ENCODE measurements at regions not wholly inside any gene's neighbourhood (a gene's known extent, or its start where the extent isn't known, plus 50 kb on each side); places are given as distances from the start of the nearest gene placed in this dataset.

- H3K36me3 ChIP-seq (ENCODE audit: control insufficient read depth in 2 of 2, extremely low read depth in 1 of 2, insufficient read depth in 2 of 2, low read length in 2 of 2) = no peaks in the 10 kb centered on the region
- H3K9ac ChIP-seq (ENCODE audit: control insufficient read depth, extremely low read depth, insufficient read depth, low read length) = no peak overlapping the region
- no peaks in the 10 kb centered on the region for H3K9me1 ChIP-seq (ENCODE audit: control insufficient read depth, extremely low read depth, insufficient read depth, low read length)
- DNase-seq (ENCODE audit: low read depth, low spot score) (no peak), FAIRE-seq (no peak)
- peak overlapping the region; percentile 16 for H3K4me2 ChIP-seq (ENCODE audit: control insufficient read depth, extremely low read depth, insufficient read depth, low read depth, low read length)
- no peaks in the 10 kb centered on the region for H3K79me2 ChIP-seq (ENCODE audit: control insufficient read depth, insufficient read depth, low read length)
- no peak overlapping the region for H3K4me3 ChIP-seq (ENCODE audit: control insufficient read depth in 2 of 3, extremely low read depth in 1 of 3, insufficient read depth in 2 of 3, low read depth in 1 of 3, low read length in 3 of 3)
- peak overlapping the region; percentile 30 for H2AFZ ChIP-seq (ENCODE audit: control insufficient read depth, low read length)
- H4K20me1 ChIP-seq (ENCODE audit: control insufficient read depth, extremely low read depth, insufficient read depth, low read length) = no peaks in the 10 kb centered on the region
- dilution Hi-C loops (cut with MboI; ENCODE audit: extremely low pct_ligation_motif_present, low sequenced_read_pairs) = no loop called here
- peaks cover 28% of the 10 kb centered on the region for H3K27me3 ChIP-seq (ENCODE audit: control insufficient read depth, extremely low read depth, insufficient read depth, low read length)
- peaks cover 2% of the 10 kb centered on the region for H3K9me3 ChIP-seq (ENCODE audit: control insufficient read depth, low read depth, low read length)
- peaks cover 2% of the 10 kb centered on the region for H3K4me1 ChIP-seq (ENCODE audit: control insufficient read depth, extremely low read depth, insufficient read depth, low read length)
- TF ChIP-seq EZH2 (IDR thresholded peaks at IDR 0.05; ENCODE audit: low read length) (no peak), CTCF (optimal IDR thresholded peaks at IDR 0.05 in 1 of 3, IDR thresholded peaks at IDR 0.05 in 1 of 3, conservative IDR thresholded peaks at IDR 0.05 in 1 of 3; ENCODE audit: extremely low read depth in 1 of 3, insufficient read depth in 2 of 3, low read length in 3 of 3) (no peak)
- H3K27ac ChIP-seq (ENCODE audit: control insufficient read depth, insufficient read depth, low read length) = no peak overlapping the region
Observed at GRCh38 chr18:79588636-79589481, 90.7 kb upstream of the CTDP1 start.

GRCh38 chr18:79589601-79590091 is 90.0 kb upstream of the CTDP1 start:
- no peak for FAIRE-seq
- no peak for DNase-seq (ENCODE audit: low read depth, low spot score)
- Histone ChIP-seq H3K9me3 (ENCODE audit: control insufficient read depth, low read depth, low read length) (peaks cover 2% of the 10 kb centered on the region), H4K20me1 (ENCODE audit: control insufficient read depth, extremely low read depth, insufficient read depth, low read length) (no peaks in the 10 kb centered on the region), H3K36me3 (ENCODE audit: control insufficient read depth in 2 of 2, extremely low read depth in 1 of 2, insufficient read depth in 2 of 2, low read length in 2 of 2) (no peaks in the 10 kb centered on the region), H3K9me1 (ENCODE audit: control insufficient read depth, extremely low read depth, insufficient read depth, low read length) (no peaks in the 10 kb centered on the region), H3K79me2 (ENCODE audit: control insufficient read depth, insufficient read depth, low read length) (no peaks in the 10 kb centered on the region), H3K4me1 (ENCODE audit: control insufficient read depth, extremely low read depth, insufficient read depth, low read length) (peaks cover 2% of the 10 kb centered on the region), H3K4me2 (ENCODE audit: control insufficient read depth, extremely low read depth, insufficient read depth, low read depth, low read length) (peak overlapping the region; percentile 16), H2AFZ (ENCODE audit: control insufficient read depth, low read length) (peak overlapping the region; percentile 30), H3K4me3 (ENCODE audit: control insufficient read depth in 2 of 3, extremely low read depth in 1 of 3, insufficient read depth in 2 of 3, low read depth in 1 of 3, low read length in 3 of 3) (no peak overlapping the region), H3K27ac (ENCODE audit: control insufficient read depth, insufficient read depth, low read length) (no peak overlapping the region), H3K9ac (ENCODE audit: control insufficient read depth, extremely low read depth, insufficient read depth, low read length) (no peak overlapping the region), H3K27me3 (ENCODE audit: control insufficient read depth, extremely low read depth, insufficient read depth, low read length) (peaks cover 28% of the 10 kb centered on the region)
- dilution Hi-C loops (cut with MboI; ENCODE audit: extremely low pct_ligation_motif_present, low sequenced_read_pairs) = no loop called here
- TF ChIP-seq CTCF (optimal IDR thresholded peaks at IDR 0.05 in 1 of 3, IDR thresholded peaks at IDR 0.05 in 1 of 3, conservative IDR thresholded peaks at IDR 0.05 in 1 of 3; ENCODE audit: extremely low read depth in 1 of 3, insufficient read depth in 2 of 3, low read length in 3 of 3) (no peak), EZH2 (IDR thresholded peaks at IDR 0.05; ENCODE audit: low read length) (no peak)
